Keratinocyte (primary cell): ENCODE measurements at regions not wholly inside any gene's neighbourhood (a gene's known extent, or its start where the extent isn't known, plus 50 kb on each side); places are given as distances from the start of the nearest gene placed in this dataset.

Source experiments
- DNase-seq: peaks from one replicate; pipeline ENCODE4 v3.0.0-alpha.2; 2011; ENCODE audit warnings: low read depth, missing footprints, low spot score
- FAIRE-seq: peaks from 2 replicates; lab custom pipeline; 2011; peaks lifted over from hg19 to GRCh38; lab: Jason Lieb, UNC
- H2AFZ ChIP-seq: 2 replicates; pipeline ENCODE4 v1.6.0; 2012; ENCODE audit warnings: low read length, control low read depth, inconsistent platforms; ENCODE audit not compliant: control insufficient read depth
- H3K27ac ChIP-seq: 2 replicates; pipeline ENCODE4 v1.5.1; 2011; ENCODE audit warnings: low read length; ENCODE audit not compliant: control insufficient read depth, insufficient read depth
- H3K27me3 ChIP-seq: 3 replicates; pipeline ENCODE4 v1.6.0; 2011; ENCODE audit warnings: low read length; ENCODE audit not compliant: control insufficient read depth, insufficient read depth; ENCODE audit errors: extremely low read depth
- H3K36me3 ChIP-seq, 2 experiments: 2 replicates in 1 of 2; 3 replicates in 1 of 2; pipeline ENCODE4 v1.5.1; 2011; ENCODE audit warnings: low read length in 2 of 2, mild to moderate bottlenecking in 1 of 2; ENCODE audit not compliant: control insufficient read depth in 2 of 2, insufficient read depth in 2 of 2; ENCODE audit errors: extremely low read depth in 1 of 2
- H3K4me1 ChIP-seq: 3 replicates; pipeline ENCODE4 v1.5.1; 2011; ENCODE audit warnings: low read length; ENCODE audit not compliant: control insufficient read depth, insufficient read depth; ENCODE audit errors: extremely low read depth
- H3K4me2 ChIP-seq: 3 replicates; pipeline ENCODE4 v1.6.0; 2011; ENCODE audit warnings: low read depth, low read length; ENCODE audit not compliant: control insufficient read depth, insufficient read depth; ENCODE audit errors: extremely low read depth
- H3K4me3 ChIP-seq, 3 experiments: fragments of 200-600 bp in 1 of 3; sonication (generic) in 1 of 3; 2 replicates in 2 of 3; 3 replicates in 1 of 3; pipeline ENCODE4 v1.5.1; 2011 to 2016; ENCODE audit warnings: low read length in 3 of 3, mild to moderate bottlenecking in 3 of 3, control low read depth in 2 of 3, inconsistent platforms in 1 of 3, low read depth in 1 of 3, mixed read lengths in 1 of 3, mixed run types in 1 of 3, moderate library complexity in 1 of 3; ENCODE audit not compliant: control insufficient read depth in 2 of 3, insufficient read depth in 2 of 3; ENCODE audit errors: extremely low read depth in 1 of 3
- H3K79me2 ChIP-seq: 2 replicates; pipeline ENCODE4 v1.6.0; 2012; ENCODE audit warnings: low read length; ENCODE audit not compliant: control insufficient read depth, insufficient read depth
- H3K9ac ChIP-seq: 3 replicates; pipeline ENCODE4 v1.6.0; 2011; ENCODE audit warnings: low read length; ENCODE audit not compliant: control insufficient read depth, insufficient read depth; ENCODE audit errors: extremely low read depth
- H3K9me1 ChIP-seq: 3 replicates; pipeline ENCODE4 v1.6.0; 2011; ENCODE audit warnings: low read length; ENCODE audit not compliant: control insufficient read depth, insufficient read depth; ENCODE audit errors: extremely low read depth
- H3K9me3 ChIP-seq: 2 replicates; pipeline ENCODE4 v1.5.1; 2012; ENCODE audit warnings: low read depth, low read length; ENCODE audit not compliant: control insufficient read depth
- H4K20me1 ChIP-seq: 3 replicates; pipeline ENCODE4 v1.6.0; 2011; ENCODE audit warnings: low read length; ENCODE audit not compliant: control insufficient read depth, insufficient read depth; ENCODE audit errors: extremely low read depth
- CTCF ChIP-seq, 3 experiments: IDR thresholded peaks in 1 of 3; conservative IDR thresholded peaks in 1 of 3; optimal IDR thresholded peaks in 1 of 3; 2 replicates in 2 of 3; 3 replicates in 1 of 3; pipeline versions ENCODE3 to v1.5.1; 2011; ENCODE audit warnings: low read length in 3 of 3, mild to moderate bottlenecking in 3 of 3, moderate library complexity in 2 of 3, control low read depth in 1 of 3, inconsistent platforms in 1 of 3; ENCODE audit not compliant: insufficient read depth in 2 of 3; ENCODE audit errors: extremely low read depth in 1 of 3
- EZH2 ChIP-seq: IDR thresholded peaks from one replicate; pipeline ENCODE4 v1.6.1; 2012; ENCODE audit warnings: inconsistent platforms, mild to moderate bottlenecking, low read length, moderate library complexity
- dilution Hi-C: fragments of 300-500 bp; cut with MboI; formaldehyde crosslinking; loops from one replicate; pipeline ENCODE4 v1.7.0; 2020; ENCODE audit warnings: low sequenced_read_pairs; ENCODE audit not compliant: extremely low pct_ligation_motif_present

DNA sequence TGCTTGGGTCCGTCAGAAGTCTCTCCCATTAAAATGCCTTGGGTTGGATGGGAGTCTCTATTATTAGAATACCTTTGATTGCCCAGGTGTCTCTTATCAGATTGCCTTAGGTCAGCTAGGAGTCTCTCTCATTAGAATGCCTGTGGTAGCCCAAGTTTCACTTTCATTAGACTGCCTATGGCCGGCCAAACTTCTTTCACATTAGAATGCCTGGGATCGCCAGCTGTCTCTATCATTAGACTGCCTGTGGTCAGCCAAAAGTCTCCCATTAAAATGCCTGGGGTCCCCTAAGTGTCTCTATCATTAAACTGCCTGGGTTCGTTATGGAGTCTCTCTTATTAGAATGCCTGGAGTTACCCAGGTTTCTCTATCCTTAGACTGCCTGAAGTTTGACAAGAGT is 1476.7 kb downstream of the UQCRFS1 start:
- dilution Hi-C loops = no loop called here

GRCh38 chr19:27735314-27735713 is 1477.6 kb downstream of the UQCRFS1 start:
- H3K36me3 ChIP-seq = peaks cover 0 to 2% of the 10 kb centered on the region in 2 experiments
- H4K20me1 ChIP-seq = no peaks in the 10 kb centered on the region
- H3K4me3 ChIP-seq = no peak overlapping the region
- DNase-seq (no peak), FAIRE-seq (no peak)
- H3K9me3 ChIP-seq = no peaks in the 10 kb centered on the region
- no peaks in the 10 kb centered on the region for H3K9me1 ChIP-seq
- no peak overlapping the region for H3K27ac ChIP-seq
- dilution Hi-C loops = no loop called here
- no peak overlapping the region for H3K9ac ChIP-seq
- H2AFZ ChIP-seq = no peak overlapping the region
- H3K27me3 ChIP-seq = no peaks in the 10 kb centered on the region
- H3K4me1 ChIP-seq = no peaks in the 10 kb centered on the region
- no peaks in the 10 kb centered on the region for H3K79me2 ChIP-seq
- TF ChIP-seq CTCF (optimal IDR thresholded peaks at IDR 0.05 in 1 of 3, IDR thresholded peaks at IDR 0.05 in 1 of 3, conservative IDR thresholded peaks at IDR 0.05 in 1 of 3; ENCODE audit: extremely low read depth in 1 of 3, insufficient read depth in 2 of 3, low read length in 3 of 3) (no peak), EZH2 (no peak)
- no peak overlapping the region for H3K4me2 ChIP-seq

More for the DNA sequence above, 1476.7 kb downstream of the UQCRFS1 start:
- H3K4me3 ChIP-seq = no peak overlapping the region
- TF ChIP-seq EZH2 (no peak), CTCF (optimal IDR thresholded peaks at IDR 0.05 in 1 of 3, IDR thresholded peaks at IDR 0.05 in 1 of 3, conservative IDR thresholded peaks at IDR 0.05 in 1 of 3; ENCODE audit: extremely low read depth in 1 of 3, insufficient read depth in 2 of 3, low read length in 3 of 3) (no peak)
- no peaks in the 10 kb centered on the region for H4K20me1 ChIP-seq
- H2AFZ ChIP-seq = no peak overlapping the region
- FAIRE-seq (no peak), DNase-seq (no peak)
- H3K9me1 ChIP-seq = no peaks in the 10 kb centered on the region
- H3K9ac ChIP-seq = no peak overlapping the region
- no peaks in the 10 kb centered on the region for H3K4me1 ChIP-seq
- H3K79me2 ChIP-seq = no peaks in the 10 kb centered on the region
- no peak overlapping the region for H3K27ac ChIP-seq
- no peak overlapping the region for H3K4me2 ChIP-seq
- no peaks in the 10 kb centered on the region for H3K36me3 ChIP-seq
- no peaks in the 10 kb centered on the region for H3K9me3 ChIP-seq
- H3K27me3 ChIP-seq = no peaks in the 10 kb centered on the region
